NCI-H146 (cell line): ENCODE measurements at regions not wholly inside any gene's neighbourhood (a gene's known extent, or its start where the extent isn't known, plus 50 kb on each side); places are given as distances from the start of the nearest gene placed in this dataset.

Source experiments
- DNase-seq: peaks from one replicate; lab custom pipeline; 2025; lab: John Stamatoyannopoulos, UW

GRCh38 chr6:18962361-18962905 is 575.3 kb downstream of the RNF144B start:
- no peak for DNase-seq

- DNase-seq: no peak
These were observed 576.3 kb downstream of the RNF144B start for GRCh38 chr6:18963439-18963838.

GRCh38 chr6:18973251-18973650 is 586.1 kb downstream of the RNF144B start:
- no peak for DNase-seq

GRCh38 chr6:18976091-18976490 is 588.9 kb downstream of the RNF144B start:
- DNase-seq: no peak

GRCh38 chr6:18976966-18977365 is 589.8 kb downstream of the RNF144B start:
- no peak for DNase-seq

- peak; percentile 82 for DNase-seq
These were observed 591.4 kb downstream of the RNF144B start for GRCh38 chr6:18978337-18979128.

- peak; percentile 91 for DNase-seq
These were observed 597.9 kb downstream of the RNF144B start for GRCh38 chr6:18985061-18985460.

GRCh38 chr6:18985996-18986395 is 598.8 kb downstream of the RNF144B start:
- DNase-seq: no peak

- no peak for DNase-seq
These were observed 601.5 kb downstream of the RNF144B start for GRCh38 chr6:18988636-18989035.

GRCh38 chr6:18990059-18990978 is 603.2 kb downstream of the RNF144B start:
- DNase-seq: peak; percentile 88

GRCh38 chr6:18997375-18997826 is 610.3 kb downstream of the RNF144B start:
- DNase-seq: peak; percentile 80

- no peak for DNase-seq
These were observed 615.9 kb downstream of the RNF144B start for GRCh38 chr6:19002976-19003560.

GRCh38 chr6:19004176-19004575 is 617.0 kb downstream of the RNF144B start:
- DNase-seq: no peak

- DNase-seq: no peak
These were observed 622.6 kb downstream of the RNF144B start for GRCh38 chr6:19009769-19010168.

GRCh38 chr6:19013026-19013705 is 626.0 kb downstream of the RNF144B start:
- no peak for DNase-seq

- DNase-seq: peak; percentile 64
These were observed 637.6 kb downstream of the RNF144B start for GRCh38 chr6:19024737-19025136.

- no peak for DNase-seq
These were observed 641.1 kb downstream of the RNF144B start for GRCh38 chr6:19028201-19028600.

- DNase-seq: no peak
These were observed 645.6 kb downstream of the RNF144B start for GRCh38 chr6:19032591-19033295.

- no peak for DNase-seq
These were observed 646.5 kb downstream of the RNF144B start for GRCh38 chr6:19033683-19034082.

- DNase-seq: no peak
These were observed 647.8 kb downstream of the RNF144B start for GRCh38 chr6:19034986-19035385.
